HEK293 (cell line): ENCODE measurements at regions not wholly inside any gene's neighbourhood (a gene's known extent, or its start where the extent isn't known, plus 50 kb on each side); places are given as distances from the start of the nearest gene placed in this dataset.
A peak's percentile ranks its signal among the peaks of the same experiment; 100 is the strongest.

Experiments used
- CTCF ChIA-PET: fragments of 350-600 bp; formaldehyde crosslinking; extraction: SDS; loops from one replicate; lab custom pipeline; 2021; ENCODE audit warnings: antibody characterized with exemption; lab: Yijun Ruan, JAX
- POLR2A ChIA-PET: fragments of 300-600 bp; formaldehyde crosslinking; extraction: SDS; loops from one replicate; lab custom pipeline; 2020; ENCODE audit warnings: antibody characterized with exemption, inconsistent platforms; lab: Yijun Ruan, JAX
- H3K27ac ChIP-seq: fragments of 200-500 bp; sonication (Bioruptor generic); 2 replicates; pipeline ENCODE4 v1.5.1; 2014; ENCODE audit warnings: low read depth, low read length, control low read depth, inconsistent platforms; ENCODE audit errors: extremely low read depth
- H3K36me3 ChIP-seq, 2 experiments: fragments of 200-500 bp in 1 of 2; sonication (Bioruptor generic) in 1 of 2; 1 replicate in 1 of 2; 2 replicates in 1 of 2; pipeline ENCODE4 v1.5.1; 2014 to 2017; ENCODE audit warnings: inconsistent platforms in 2 of 2, low read length in 2 of 2; ENCODE audit not compliant: control insufficient read depth in 2 of 2, insufficient read depth in 1 of 2
- H3K4me1 ChIP-seq: fragments of 200-500 bp; sonication (Bioruptor generic); 2 replicates; pipeline ENCODE4 v1.5.1; 2014; ENCODE audit warnings: mild to moderate bottlenecking, low read length, inconsistent platforms; ENCODE audit not compliant: control insufficient read depth, insufficient read depth
- H3K4me3 ChIP-seq: 2 replicates; pipeline ENCODE4 v1.5.1; 2011; ENCODE audit warnings: low read depth, mild to moderate bottlenecking, control low read depth, low read length, moderate library complexity
- H3K9me3 ChIP-seq: fragments of 200-500 bp; sonication (Bioruptor generic); 2 replicates; pipeline ENCODE4 v1.5.1; 2014; ENCODE audit warnings: low read depth, low read length, inconsistent platforms; ENCODE audit not compliant: control insufficient read depth, insufficient read depth
- AEBP2 ChIP-seq: fragments of 450-650 bp; formaldehyde crosslinking; IDR thresholded peaks from 2 replicates; pipeline ENCODE4 v1.5.1; 2016; ENCODE audit warnings: missing biosample characterization, missing genetic modification characterization, borderline replicate concordance
- IKZF3 ChIP-seq: fragments of 450-650 bp; IDR thresholded peaks from 2 replicates; pipeline ENCODE4 v1.5.0; 2018; ENCODE audit warnings: missing biosample characterization, mild to moderate bottlenecking, missing genetic modification characterization, moderate library complexity
- KLF7 ChIP-seq: fragments of 450-650 bp; formaldehyde crosslinking; IDR thresholded peaks from 2 replicates; pipeline ENCODE4 v1.5.1; 2016; ENCODE audit warnings: missing biosample characterization, missing genetic modification characterization, borderline replicate concordance
- PRDM6 ChIP-seq: fragments of 450-650 bp; formaldehyde crosslinking; IDR thresholded peaks from 2 replicates; pipeline ENCODE4 v1.5.1; 2017; ENCODE audit warnings: missing biosample characterization, missing genetic modification characterization
- ZBTB17 ChIP-seq: fragments of 450-650 bp; formaldehyde crosslinking; IDR thresholded peaks from 2 replicates; pipeline ENCODE4 v1.5.1; 2016; ENCODE audit warnings: missing biosample characterization, missing genetic modification characterization
- ZBTB8A ChIP-seq: fragments of 450-650 bp; formaldehyde crosslinking; IDR thresholded peaks from 2 replicates; pipeline ENCODE4 v1.5.1; 2016; ENCODE audit warnings: missing biosample characterization, missing genetic modification characterization
- ZFP69B ChIP-seq: fragments of 450-650 bp; formaldehyde crosslinking; IDR thresholded peaks from 2 replicates; pipeline ENCODE4 v1.5.1; 2016; ENCODE audit warnings: missing biosample characterization, missing genetic modification characterization
- ZIC2 ChIP-seq: fragments of 450-650 bp; formaldehyde crosslinking; IDR thresholded peaks from 2 replicates; pipeline ENCODE4 v1.5.1; 2016; ENCODE audit warnings: missing biosample characterization, missing genetic modification characterization
- ZNF335 ChIP-seq: fragments of 450-650 bp; formaldehyde crosslinking; conservative IDR thresholded peaks from 2 replicates; pipeline ENCODE4 v1.5.1; 2016; ENCODE audit warnings: missing biosample characterization, missing genetic modification characterization
- ZNF341 ChIP-seq: fragments of 450-650 bp; formaldehyde crosslinking; IDR thresholded peaks from 2 replicates; pipeline ENCODE4; 2016; ENCODE audit warnings: low read depth, missing biosample characterization, missing genetic modification characterization
- ZNF514 ChIP-seq: fragments of 450-650 bp; formaldehyde crosslinking; IDR thresholded peaks from 2 replicates; pipeline ENCODE4 v1.5.1; 2016; ENCODE audit warnings: missing biosample characterization, missing genetic modification characterization
- ZNF600 ChIP-seq: fragments of 450-650 bp; formaldehyde crosslinking; IDR thresholded peaks from 2 replicates; pipeline ENCODE4 v1.5.1; 2016; ENCODE audit warnings: missing biosample characterization, missing genetic modification characterization
- ZNF621 ChIP-seq: fragments of 450-650 bp; formaldehyde crosslinking; IDR thresholded peaks from 2 replicates; pipeline ENCODE4 v1.5.1; 2017; ENCODE audit warnings: missing biosample characterization, missing genetic modification characterization
- ZNF639 ChIP-seq: fragments of 450-650 bp; formaldehyde crosslinking; IDR thresholded peaks from 2 replicates; pipeline ENCODE4 v1.5.1; 2016; ENCODE audit warnings: missing biosample characterization, missing genetic modification characterization
- ZNF843 ChIP-seq: fragments of 450-650 bp; formaldehyde crosslinking; IDR thresholded peaks from 2 replicates; pipeline ENCODE4 v1.5.1; 2016; ENCODE audit warnings: missing biosample characterization, missing genetic modification characterization

GRCh38 chr4:112881842-112882241 lies 167.6 kb upstream of the ANK2 start:
- H3K4me1 ChIP-seq: no peaks in the 10 kb centered on the region
- H3K9me3 ChIP-seq: no peaks in the 10 kb centered on the region
- ChIA-PET CTCF (interaction anchor here (0.7 kb wide), 2 partner anchors 33 to 57 kb away, joined by 3 read pairs; no protein-coding TSS in a partner anchor), POLR2A (no interaction called here)
- H3K4me3 ChIP-seq: no peak overlapping the region
- no peak overlapping the region for H3K27ac ChIP-seq
- 0 out of 2 replicates have a peak, but pooled peaks have one; percentile 15 for TF ChIP-seq IKZF3 (tag by site-specific recombination)
- TF ChIP-seq ZNF639 (tag by site-specific recombination): no peak
- peak; percentile 70 for TF ChIP-seq ZBTB17
- peak; percentile 70 for TF ChIP-seq ZNF341 (tag by site-specific recombination)
- peak; percentile 30; the same call in 1 of the 2 replicates for TF ChIP-seq ZIC2 (tag by site-specific recombination)
- TF ChIP-seq ZNF600: peak; percentile 64
- TF ChIP-seq ZNF621 (tag by site-specific recombination): no peak
- TF ChIP-seq ZBTB8A (tag by site-specific recombination): peak; percentile 20; the same call in 1 of the 2 replicates
- H3K36me3 ChIP-seq: no peaks in the 10 kb centered on the region

- no peak overlapping the region for H3K27ac ChIP-seq
- no peaks in the 10 kb centered on the region for H3K36me3 ChIP-seq
- H3K4me3 ChIP-seq: no peak overlapping the region
- 0 out of 2 replicates have a peak, but pooled peaks have one; percentile 13 for TF ChIP-seq ZNF341 (tag by site-specific recombination)
- no peak for TF ChIP-seq ZNF514
- peak; percentile 41; the same call in 1 of the 2 replicates for TF ChIP-seq ZNF335 (tag by site-specific recombination)
- H3K9me3 ChIP-seq: no peaks in the 10 kb centered on the region
- ChIA-PET CTCF (interaction anchor here (0.7 kb wide), 2 partner anchors 33 to 57 kb away, joined by 3 read pairs; no protein-coding TSS in a partner anchor), POLR2A (no interaction called here)
- H3K4me1 ChIP-seq: no peaks in the 10 kb centered on the region
Measured at GRCh38 chr4:112882286-112882685, 167.2 kb upstream of the ANK2 start.

- ChIA-PET POLR2A (no interaction called here), CTCF (interaction anchor here (1.0 kb wide), 1 partner anchor 10 kb away, joined by 4 read pairs; no protein-coding TSS in a partner anchor)
- 0 out of 2 replicates have a peak, but pooled peaks cover under 1% of the 10 kb centered on the region for H3K4me1 ChIP-seq
- no peaks in the 10 kb centered on the region for H3K36me3 ChIP-seq
- TF ChIP-seq KLF7 (tag by site-specific recombination) (no peak), ZNF843 (no peak), AEBP2 (tag by site-specific recombination) (no peak), ZFP69B (no peak), PRDM6 (peak; percentile 36; the same call in 1 of the 2 replicates)
- H3K4me3 ChIP-seq: no peak overlapping the region
- no peak overlapping the region for H3K27ac ChIP-seq
- no peaks in the 10 kb centered on the region for H3K9me3 ChIP-seq
Measured at GRCh38 chr4:112884406-112884805, 165.0 kb upstream of the ANK2 start.
